ENCODE measurements at regions not wholly inside any gene's neighbourhood (a gene's known extent, or its start where the extent isn't known, plus 50 kb on each side); places are given as distances from the start of the nearest gene placed in this dataset.

DNA sequence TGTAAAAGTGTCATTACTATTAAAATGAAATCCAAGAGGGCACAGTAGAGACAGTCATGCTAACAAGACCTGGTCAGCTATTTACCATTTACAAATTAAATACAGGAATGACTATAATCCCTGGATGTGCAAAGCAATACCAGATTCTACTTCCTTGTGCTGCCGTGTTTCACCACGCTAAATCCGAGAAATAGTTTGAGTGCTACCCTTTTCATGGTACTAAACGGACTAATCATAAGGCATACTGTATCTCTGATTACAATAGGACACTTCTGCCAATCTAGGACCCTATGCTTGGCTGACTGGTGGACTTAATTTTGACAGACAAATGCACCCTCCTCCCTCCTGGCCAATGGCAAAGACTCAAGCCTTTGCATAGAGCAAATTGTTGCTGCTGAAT lies 63.0 kb upstream of the NR2F2 start:
- TF ChIP-seq CTCF (IDR thresholded peaks at IDR 0.05) (no peak), POLR2A (IDR thresholded peaks at IDR 0.05) (no peak)
